OCI-LY1 (cell line): ENCODE measurements at regions not wholly inside any gene's neighbourhood (a gene's known extent, or its start where the extent isn't known, plus 50 kb on each side); places are given as distances from the start of the nearest gene placed in this dataset.

Source experiments
- EZH2 ChIP-seq: fragments of 200-600 bp; sonication (generic), shearing (Covaris generic); IDR thresholded peaks from 2 replicates; pipeline ENCODE4 v1.8.0; 2017; ENCODE audit warnings: borderline replicate concordance, mixed run types, mild to moderate bottlenecking, antibody characterized with exemption, low read length, moderate library complexity, mixed read lengths
- TF ChIP-seq, protein P1 (sequence below): fragments of 200-600 bp; sonication (generic), shearing (Covaris generic); IDR thresholded peaks from 2 replicates; pipeline ENCODE4 v1.5.1; 2017; ENCODE audit warnings: mild to moderate bottlenecking, antibody characterized with exemption, low read length, moderate library complexity, mixed read lengths

- TF ChIP-seq, protein P1, sequence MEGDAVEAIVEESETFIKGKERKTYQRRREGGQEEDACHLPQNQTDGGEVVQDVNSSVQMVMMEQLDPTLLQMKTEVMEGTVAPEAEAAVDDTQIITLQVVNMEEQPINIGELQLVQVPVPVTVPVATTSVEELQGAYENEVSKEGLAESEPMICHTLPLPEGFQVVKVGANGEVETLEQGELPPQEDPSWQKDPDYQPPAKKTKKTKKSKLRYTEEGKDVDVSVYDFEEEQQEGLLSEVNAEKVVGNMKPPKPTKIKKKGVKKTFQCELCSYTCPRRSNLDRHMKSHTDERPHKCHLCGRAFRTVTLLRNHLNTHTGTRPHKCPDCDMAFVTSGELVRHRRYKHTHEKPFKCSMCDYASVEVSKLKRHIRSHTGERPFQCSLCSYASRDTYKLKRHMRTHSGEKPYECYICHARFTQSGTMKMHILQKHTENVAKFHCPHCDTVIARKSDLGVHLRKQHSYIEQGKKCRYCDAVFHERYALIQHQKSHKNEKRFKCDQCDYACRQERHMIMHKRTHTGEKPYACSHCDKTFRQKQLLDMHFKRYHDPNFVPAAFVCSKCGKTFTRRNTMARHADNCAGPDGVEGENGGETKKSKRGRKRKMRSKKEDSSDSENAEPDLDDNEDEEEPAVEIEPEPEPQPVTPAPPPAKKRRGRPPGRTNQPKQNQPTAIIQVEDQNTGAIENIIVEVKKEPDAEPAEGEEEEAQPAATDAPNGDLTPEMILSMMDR: no peak
- no peak for TF ChIP-seq EZH2
Observed at GRCh38 chr6:91716361-91716760, 1129.5 kb upstream of the MAP3K7 start.
